ENCODE measurements at regions not wholly inside any gene's neighbourhood (a gene's known extent, or its start where the extent isn't known, plus 50 kb on each side); places are given as distances from the start of the nearest gene placed in this dataset.

DNA sequence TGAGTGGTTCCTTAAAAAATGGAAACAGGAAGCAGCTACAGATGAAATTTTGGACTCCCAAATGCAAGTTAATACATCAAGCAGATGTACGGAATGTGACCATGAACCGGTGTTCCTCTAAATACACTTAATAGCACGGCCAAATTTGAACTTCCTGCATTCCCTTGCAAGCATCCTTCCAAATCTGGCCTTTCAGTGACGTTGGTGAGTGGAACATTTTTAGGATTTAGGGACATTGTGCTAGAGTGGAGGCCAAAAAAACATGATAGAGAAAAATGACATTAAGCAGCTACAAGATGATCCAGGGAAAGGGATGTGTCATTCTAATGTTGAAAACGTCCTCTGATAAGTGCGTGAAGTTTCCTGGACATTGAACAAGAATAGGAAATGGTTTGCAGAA lies 62.1 kb downstream of the CTAGE1 start:
- H3K4me1 Mint-ChIP-seq: no peaks in the 10 kb centered on the region
- H3K4me3 Mint-ChIP-seq: no peak overlapping the region
- H3K36me3 Mint-ChIP-seq: no peaks in the 10 kb centered on the region
- H3K27me3 Mint-ChIP-seq: peaks cover 4% of the 10 kb centered on the region
- peaks cover 6% of the 10 kb centered on the region for H3K9me3 Mint-ChIP-seq
- H3K27ac Mint-ChIP-seq: peak overlapping the region; percentile 35

DNA sequence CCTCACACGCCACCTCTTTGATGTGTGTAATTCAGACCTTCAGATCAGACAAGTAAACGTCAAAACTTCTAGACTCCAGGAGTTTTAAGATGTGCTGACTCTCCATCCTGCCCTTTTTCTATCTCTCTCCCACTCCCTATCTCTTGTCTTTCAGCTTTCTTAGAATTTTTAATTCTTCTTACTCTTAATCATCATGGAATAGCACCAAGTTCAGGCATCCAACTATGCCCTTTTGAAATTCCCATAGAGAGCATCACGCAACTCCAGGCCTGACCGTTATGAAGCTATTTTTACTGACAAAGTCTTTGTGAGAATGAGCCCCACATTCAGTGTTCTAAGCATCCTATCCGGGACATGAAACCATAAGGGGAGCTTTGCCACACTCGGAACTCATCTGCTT lies 62.6 kb downstream of the CTAGE1 start:
- H3K4me3 Mint-ChIP-seq: no peak overlapping the region

DNA sequence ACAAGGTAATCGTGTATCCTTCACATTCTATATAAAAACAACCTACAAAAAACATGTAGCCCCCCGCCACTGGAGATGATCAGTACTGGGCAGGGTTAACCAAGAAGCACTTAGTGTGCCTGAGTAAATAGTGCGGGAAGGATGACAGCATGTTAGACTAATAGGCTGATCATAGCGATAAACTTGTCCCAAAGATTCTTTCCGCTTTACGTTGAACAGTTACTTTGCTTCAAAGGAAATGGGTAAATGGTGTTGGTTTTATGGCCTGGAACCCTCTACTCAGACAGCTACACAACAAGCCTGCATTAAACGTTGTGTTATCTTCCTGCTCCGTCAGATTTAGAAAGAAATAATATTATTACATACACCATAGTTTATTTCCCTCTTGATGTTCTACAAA lies 67.7 kb downstream of the CTAGE1 start:
- Mint-ChIP-seq H3K27ac (peak overlapping the region; percentile 6), H3K4me1 (peaks cover 5% of the 10 kb centered on the region), H3K27me3 (peaks cover 31% of the 10 kb centered on the region), H3K36me3 (no peaks in the 10 kb centered on the region), H3K9me3 (peaks cover 6% of the 10 kb centered on the region), H3K4me3 (no peak overlapping the region)

More for the DNA sequence above, 62.6 kb downstream of the CTAGE1 start:
- H3K9me3 Mint-ChIP-seq: peaks cover 6% of the 10 kb centered on the region
- no peaks in the 10 kb centered on the region for H3K36me3 Mint-ChIP-seq
- H3K27me3 Mint-ChIP-seq: peaks cover 8% of the 10 kb centered on the region
- no peak overlapping the region for H3K27ac Mint-ChIP-seq
- no peaks in the 10 kb centered on the region for H3K4me1 Mint-ChIP-seq

DNA sequence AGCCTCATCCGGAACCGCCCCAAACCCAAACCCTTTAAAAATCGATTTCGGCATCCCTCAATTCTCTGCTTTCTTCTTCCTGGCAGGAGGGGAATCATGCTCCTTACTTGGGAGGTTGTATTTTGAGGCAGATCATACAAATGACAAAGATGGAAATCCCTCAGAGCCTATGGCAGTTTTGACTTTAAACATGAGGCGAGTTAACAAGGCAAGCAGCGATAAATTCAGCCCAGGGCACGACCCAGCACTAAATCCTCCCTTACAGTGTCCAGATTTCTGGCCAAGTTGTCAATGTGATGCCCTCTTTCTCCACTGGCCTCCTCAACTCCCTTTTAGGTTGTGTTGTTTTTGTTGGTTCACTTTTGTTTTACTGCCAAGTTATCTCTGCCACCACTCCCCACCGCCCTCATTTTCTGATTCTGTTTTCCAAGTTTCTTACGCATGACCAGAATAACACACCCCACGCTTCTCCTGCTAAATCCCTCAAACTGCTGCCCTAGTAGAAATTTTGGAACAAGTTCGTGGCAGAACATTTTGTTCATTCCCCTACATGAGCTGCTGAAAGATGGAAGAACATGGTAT lies 68.3 kb downstream of the CTAGE1 start:
- H3K4me1 Mint-ChIP-seq: peaks cover 5% of the 10 kb centered on the region
- H3K9me3 Mint-ChIP-seq: peaks cover 6% of the 10 kb centered on the region
- no peak overlapping the region for H3K27ac Mint-ChIP-seq
- H3K27me3 Mint-ChIP-seq: peaks cover 31% of the 10 kb centered on the region
- H3K4me3 Mint-ChIP-seq: peak overlapping the region; percentile 69
- no peaks in the 10 kb centered on the region for H3K36me3 Mint-ChIP-seq

DNA sequence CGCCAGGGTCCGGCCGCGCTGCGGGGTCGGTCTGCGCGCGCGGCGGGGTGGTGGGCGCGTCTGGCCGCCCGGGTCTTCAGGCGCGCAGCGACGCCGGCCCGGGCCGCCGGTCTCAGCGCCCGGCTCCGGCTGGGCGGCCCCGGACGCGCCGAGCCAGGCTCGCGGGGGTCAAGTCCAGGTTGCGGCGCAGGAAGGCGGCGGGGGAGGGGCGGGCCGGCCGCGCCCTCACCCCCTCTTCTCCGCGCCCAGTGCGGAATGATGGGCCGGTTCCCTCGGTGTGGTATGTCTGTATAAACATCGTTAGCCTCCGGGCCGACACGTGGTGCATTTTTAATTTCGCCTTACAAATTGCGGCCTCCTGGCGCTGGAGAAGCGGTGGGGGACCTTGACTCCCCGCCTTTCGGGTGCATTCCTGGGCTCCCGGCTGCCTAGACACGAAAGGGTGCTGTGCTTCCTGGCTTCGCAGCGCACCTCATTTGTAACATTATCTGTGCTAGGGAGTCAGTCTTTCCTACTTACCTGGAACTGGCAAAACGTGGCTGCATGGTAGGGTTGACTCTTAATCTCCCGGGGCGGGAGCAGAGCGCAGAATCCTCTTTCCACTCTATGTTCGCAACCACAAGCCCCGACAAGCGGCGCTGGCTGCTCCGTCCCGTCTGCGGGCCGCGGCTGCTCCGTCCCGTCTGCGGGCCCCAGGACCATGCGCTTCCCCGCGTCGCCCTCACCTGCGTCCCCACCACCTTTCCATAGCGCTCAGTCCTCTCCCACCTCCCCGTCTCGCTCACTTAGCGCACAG lies 69.0 kb downstream of the CTAGE1 start:
- Mint-ChIP-seq H3K36me3 (no peaks in the 10 kb centered on the region), H3K27ac (no peak overlapping the region), H3K4me3 (peak overlapping the region; percentile 69), H3K9me3 (peaks cover 4% of the 10 kb centered on the region), H3K4me1 (peaks cover 5% of the 10 kb centered on the region), H3K27me3 (peaks cover 31% of the 10 kb centered on the region)

DNA sequence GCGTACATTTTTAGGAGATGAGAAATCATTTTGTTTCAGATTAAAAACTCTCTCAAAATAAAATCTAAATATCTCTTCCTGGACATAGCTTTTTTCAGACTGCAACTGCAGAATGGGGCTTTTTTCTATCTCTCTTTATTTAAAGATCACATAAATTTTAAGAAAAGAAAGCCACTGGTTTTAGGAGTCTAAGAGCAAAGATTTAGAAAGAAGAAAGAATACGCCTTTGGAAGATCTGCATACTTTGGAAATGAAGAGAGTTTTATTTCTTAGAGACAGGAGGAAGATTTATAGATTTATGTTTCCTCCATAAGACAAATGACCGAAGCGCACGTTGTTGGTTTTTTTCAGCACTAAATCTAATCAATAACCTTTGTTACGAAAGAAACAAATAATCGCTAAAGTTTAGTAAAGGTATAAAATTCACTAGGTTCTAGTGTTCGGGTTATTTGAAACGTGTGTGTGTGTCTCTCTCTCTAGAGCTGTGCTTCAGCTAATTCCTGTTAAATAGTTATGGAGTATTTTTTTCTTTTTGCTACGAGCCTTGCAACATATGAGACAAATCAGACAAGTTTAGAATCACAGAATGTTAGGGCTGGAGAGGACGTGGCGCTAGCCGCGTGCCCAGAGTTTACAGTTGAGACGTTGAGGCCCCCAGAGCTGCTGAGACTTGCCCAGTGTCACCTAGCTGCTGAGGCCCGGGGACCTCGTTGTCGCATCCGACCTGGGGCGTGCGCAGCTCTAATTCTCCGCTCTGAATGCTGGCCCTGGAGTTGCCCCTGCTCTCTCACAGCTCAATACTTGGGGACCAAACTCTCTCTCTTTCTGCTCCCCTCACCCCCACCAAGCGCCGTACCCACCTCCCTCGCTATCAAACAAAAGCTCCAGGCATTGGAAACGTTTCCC lies 69.9 kb downstream of the CTAGE1 start:
- peak overlapping the region; percentile 73 for H3K4me3 Mint-ChIP-seq
- peaks cover 5% of the 10 kb centered on the region for H3K4me1 Mint-ChIP-seq
- H3K27me3 Mint-ChIP-seq: peaks cover 31% of the 10 kb centered on the region
- no peaks in the 10 kb centered on the region for H3K9me3 Mint-ChIP-seq
- no peaks in the 10 kb centered on the region for H3K36me3 Mint-ChIP-seq
- no peak overlapping the region for H3K27ac Mint-ChIP-seq

DNA sequence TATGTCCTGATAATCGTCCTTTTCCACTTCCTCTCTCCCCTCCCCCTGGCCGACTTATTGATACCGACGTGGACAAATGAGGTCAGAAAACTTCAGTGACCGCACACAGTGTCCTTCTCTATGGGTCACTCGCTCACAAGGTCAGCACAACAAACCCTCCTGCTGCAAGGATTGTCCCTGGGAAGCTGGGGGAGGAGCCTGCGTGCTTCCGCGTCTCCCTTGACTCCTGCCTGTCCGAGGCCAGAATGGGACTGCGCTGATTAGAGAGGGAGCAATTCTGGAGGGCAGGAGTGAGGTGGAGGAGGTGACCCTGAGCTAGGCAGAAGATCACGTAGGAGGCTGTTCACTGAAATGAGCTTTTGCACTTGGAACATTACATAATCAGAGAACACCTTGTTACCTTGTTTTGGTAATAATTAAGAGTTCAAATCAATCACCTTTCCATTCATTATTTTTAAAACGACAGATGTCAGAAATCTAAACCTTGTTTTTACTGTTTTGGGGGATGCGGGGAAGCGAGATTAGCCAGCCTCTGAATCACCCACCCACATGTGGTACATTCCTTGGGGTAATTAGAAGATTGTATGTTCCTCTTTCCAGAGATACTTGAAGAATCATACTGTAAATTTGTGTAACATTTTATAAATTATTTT lies 70.6 kb downstream of the CTAGE1 start:
- H3K27me3 Mint-ChIP-seq: peaks cover 29% of the 10 kb centered on the region

DNA sequence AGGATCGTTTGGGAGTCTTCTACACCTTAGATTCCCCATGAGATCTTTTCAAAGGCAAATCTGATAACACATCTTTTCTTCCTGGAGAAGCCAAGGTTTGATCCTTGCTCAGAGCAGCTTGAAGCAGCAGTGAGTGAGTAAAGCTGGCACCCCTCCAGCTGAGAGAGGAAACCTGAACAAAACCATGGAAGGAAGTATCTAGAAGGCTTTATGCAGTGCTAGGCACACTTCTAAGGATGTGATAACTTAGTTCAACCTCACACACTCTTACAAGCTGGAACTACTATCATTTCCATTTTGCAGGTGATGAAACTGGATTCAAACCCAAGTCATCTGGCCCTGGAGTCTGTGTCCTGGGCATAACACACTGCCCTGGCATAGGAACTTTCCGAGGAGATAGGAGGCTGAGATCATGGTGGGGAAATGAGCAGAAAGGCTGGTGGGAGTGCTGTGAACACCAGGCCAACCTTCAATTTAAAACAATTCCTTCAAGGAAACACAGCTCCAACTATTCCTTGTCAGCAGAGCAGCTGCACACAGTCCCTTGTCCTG lies 71.2 kb downstream of the CTAGE1 start:
- Mint-ChIP-seq H3K27me3 (peaks cover 28% of the 10 kb centered on the region), H3K4me3 (peak overlapping the region; percentile 61), H3K9me3 (no peaks in the 10 kb centered on the region), H3K4me1 (peaks cover 6% of the 10 kb centered on the region), H3K36me3 (no peaks in the 10 kb centered on the region), H3K27ac (no peak overlapping the region)

More for the DNA sequence above, 70.6 kb downstream of the CTAGE1 start:
- H3K4me1 Mint-ChIP-seq: peaks cover 5% of the 10 kb centered on the region
- no peaks in the 10 kb centered on the region for H3K9me3 Mint-ChIP-seq
- no peak overlapping the region for H3K27ac Mint-ChIP-seq
- no peak overlapping the region for H3K4me3 Mint-ChIP-seq
- no peaks in the 10 kb centered on the region for H3K36me3 Mint-ChIP-seq

DNA sequence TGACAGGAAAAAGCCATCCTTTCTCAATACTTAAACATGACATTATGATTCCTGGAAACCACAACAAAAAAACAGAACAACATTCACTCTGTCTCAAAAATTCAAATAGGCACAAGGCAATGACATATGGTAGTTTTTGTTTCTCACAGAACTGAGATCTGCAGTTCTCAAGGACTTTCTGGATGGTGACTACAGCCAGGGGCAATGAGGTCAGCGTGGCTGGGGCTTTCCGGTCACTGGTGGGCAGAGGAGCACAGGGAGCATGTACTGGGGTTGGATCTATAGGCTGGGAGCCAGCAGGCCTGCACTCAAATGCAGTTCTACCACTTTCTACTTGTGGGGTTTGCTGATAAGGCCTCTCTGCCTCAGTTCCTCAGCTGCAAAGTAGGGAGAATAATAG lies 72.0 kb downstream of the CTAGE1 start:
- Mint-ChIP-seq H3K36me3 (no peaks in the 10 kb centered on the region), H3K27ac (no peak overlapping the region), H3K4me3 (no peak overlapping the region), H3K4me1 (peaks cover 8% of the 10 kb centered on the region), H3K27me3 (peaks cover 28% of the 10 kb centered on the region), H3K9me3 (no peaks in the 10 kb centered on the region)

DNA sequence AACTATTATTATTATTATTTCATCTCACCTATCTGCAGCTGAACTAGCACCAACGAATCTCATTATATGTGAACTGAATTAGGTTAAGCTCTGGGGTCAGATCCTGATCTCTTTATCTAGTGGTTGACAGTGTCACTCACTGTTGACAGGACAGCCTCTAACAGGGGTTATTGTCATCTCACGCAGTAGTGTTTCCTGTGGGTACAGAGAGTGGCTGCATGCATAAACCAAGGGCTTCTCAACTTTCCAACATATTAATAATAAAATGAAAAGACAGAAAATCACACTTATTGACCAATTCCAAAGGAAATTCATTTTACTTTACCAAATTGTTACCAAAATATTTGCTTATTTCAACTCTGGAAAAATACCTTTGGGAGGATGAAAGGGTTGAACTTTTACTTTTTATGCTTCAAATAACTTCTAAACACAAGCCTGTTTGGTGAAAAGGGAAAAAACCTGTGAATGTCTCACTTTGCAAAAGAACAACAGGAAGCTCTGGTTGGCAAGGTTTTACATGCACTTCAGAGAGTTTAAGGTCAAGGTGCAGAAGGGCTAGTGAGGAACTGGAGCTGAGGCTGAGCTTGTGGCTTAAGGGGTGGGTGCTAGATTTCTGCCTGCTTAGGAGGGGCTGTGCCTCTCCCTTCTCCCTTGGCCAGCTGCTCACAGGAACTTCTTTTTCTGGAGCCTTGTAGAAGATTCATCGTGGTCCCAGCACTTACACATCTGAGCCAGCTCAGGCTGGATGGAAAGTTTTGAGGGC lies 72.6 kb downstream of the CTAGE1 start:
- H3K4me1 Mint-ChIP-seq: peaks cover 8% of the 10 kb centered on the region
- H3K27ac Mint-ChIP-seq: no peak overlapping the region
- peak overlapping the region; percentile 1 for H3K4me3 Mint-ChIP-seq
- peaks cover 24% of the 10 kb centered on the region for H3K27me3 Mint-ChIP-seq
- no peaks in the 10 kb centered on the region for H3K9me3 Mint-ChIP-seq
- no peaks in the 10 kb centered on the region for H3K36me3 Mint-ChIP-seq

DNA sequence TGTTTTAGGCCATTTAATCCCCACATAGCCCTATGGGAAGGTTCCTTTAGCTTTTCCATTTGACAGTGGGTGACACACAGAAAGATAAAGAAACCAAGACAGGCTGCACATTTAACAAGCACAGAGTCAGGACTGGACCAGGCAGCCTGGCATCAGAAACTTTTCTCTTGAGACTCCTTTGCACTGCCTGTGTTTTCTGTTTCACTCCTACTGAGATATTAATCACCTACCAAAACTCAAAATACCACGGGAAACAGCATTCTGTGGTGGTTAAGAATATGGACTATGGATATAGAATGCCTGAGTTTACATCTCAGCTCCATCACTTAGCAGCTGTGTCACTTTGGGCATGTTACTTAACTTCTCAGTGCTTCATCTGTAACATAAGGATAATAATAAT lies 73.3 kb downstream of the CTAGE1 start:
- Mint-ChIP-seq H3K4me1 (peaks cover 8% of the 10 kb centered on the region), H3K27ac (no peak overlapping the region), H3K36me3 (no peaks in the 10 kb centered on the region), H3K4me3 (no peak overlapping the region), H3K27me3 (peaks cover 17% of the 10 kb centered on the region), H3K9me3 (no peaks in the 10 kb centered on the region)

DNA sequence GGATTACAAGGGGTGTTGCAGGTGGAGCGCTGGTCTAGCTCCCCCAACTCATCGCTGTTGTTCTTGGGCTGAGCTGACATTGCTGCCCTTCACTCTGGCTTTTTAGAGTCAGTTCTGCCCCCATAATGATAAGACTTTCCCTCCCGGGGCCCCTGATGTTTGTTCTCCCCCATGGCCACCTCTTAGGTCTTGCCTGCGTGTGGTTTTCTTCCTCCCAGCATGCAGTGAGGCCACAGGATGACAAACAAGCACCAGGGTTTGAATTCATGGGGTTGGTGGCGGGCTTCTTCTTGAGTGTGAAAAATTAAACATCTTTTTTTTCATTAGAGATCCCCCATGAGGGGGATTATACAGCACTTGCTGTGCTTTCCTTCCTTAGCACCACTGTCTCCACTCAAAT lies 74.1 kb downstream of the CTAGE1 start:
- Mint-ChIP-seq H3K4me1 (peaks cover 8% of the 10 kb centered on the region), H3K27ac (no peak overlapping the region), H3K9me3 (no peaks in the 10 kb centered on the region), H3K27me3 (peaks cover 11% of the 10 kb centered on the region), H3K4me3 (no peak overlapping the region), H3K36me3 (no peaks in the 10 kb centered on the region)

DNA sequence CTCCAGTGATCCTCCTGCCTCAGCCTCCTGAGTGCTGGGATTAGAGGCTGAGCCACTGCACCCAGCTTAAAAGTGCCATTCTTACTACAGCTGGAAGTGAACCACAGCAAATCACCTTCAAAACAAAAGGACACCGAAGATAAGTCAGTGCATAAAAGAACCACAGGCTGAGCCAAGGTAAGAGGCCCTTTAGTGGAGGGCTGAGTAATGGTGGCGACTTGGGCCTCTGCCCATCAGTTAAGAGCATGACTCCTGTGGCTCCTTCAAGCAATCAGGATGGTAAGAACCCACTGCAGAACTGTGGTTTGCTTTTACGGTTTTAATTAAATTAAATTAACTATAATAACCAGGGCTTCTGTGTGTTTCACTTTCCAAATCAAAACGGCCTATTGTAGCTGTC lies 75.1 kb downstream of the CTAGE1 start:
- H3K4me3 Mint-ChIP-seq: no peak overlapping the region
- H3K36me3 Mint-ChIP-seq: no peaks in the 10 kb centered on the region
- H3K9me3 Mint-ChIP-seq: no peaks in the 10 kb centered on the region
- peaks cover 8% of the 10 kb centered on the region for H3K4me1 Mint-ChIP-seq
- H3K27ac Mint-ChIP-seq: no peak overlapping the region
- H3K27me3 Mint-ChIP-seq: peaks cover 8% of the 10 kb centered on the region

DNA sequence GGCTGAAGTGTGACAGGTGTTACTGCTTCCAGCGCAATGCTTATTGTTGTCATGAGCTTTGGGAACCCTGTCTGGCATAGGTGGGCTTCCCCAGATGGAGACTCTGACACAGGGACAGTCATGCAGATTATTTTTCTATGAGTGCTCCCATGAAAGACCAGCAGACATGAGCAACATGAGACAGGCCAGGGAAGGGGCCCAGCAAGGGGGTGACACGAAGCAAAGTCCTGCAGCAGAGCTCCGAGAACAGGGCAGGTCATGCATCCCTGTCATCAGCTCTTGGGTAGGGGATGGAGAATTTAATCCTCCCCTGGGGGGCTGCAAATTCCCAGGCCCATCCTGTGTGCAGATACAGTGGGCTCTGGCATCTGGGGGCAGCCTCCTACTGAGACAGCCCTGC lies 77.4 kb downstream of the CTAGE1 start:
- no peak overlapping the region for H3K4me3 Mint-ChIP-seq
- H3K9me3 Mint-ChIP-seq: no peaks in the 10 kb centered on the region
- no peak overlapping the region for H3K27ac Mint-ChIP-seq
- H3K4me1 Mint-ChIP-seq: peaks cover 3% of the 10 kb centered on the region
- no peaks in the 10 kb centered on the region for H3K36me3 Mint-ChIP-seq
- no peaks in the 10 kb centered on the region for H3K27me3 Mint-ChIP-seq

Measured in activated naive CD4-positive, alpha-beta T cell treated with anti-CD3 and anti-CD28 coated beads, Interleukin-2, amount 50 U/mL, for 24 hours (primary cell).